Stomach smooth muscle (tissue), 2 donors: ENCODE measurements at regions not wholly inside any gene's neighbourhood (a gene's known extent, or its start where the extent isn't known, plus 50 kb on each side); places are given as distances from the start of the nearest gene placed in this dataset.

ENCODE experiments used
- H3K27ac ChIP-seq: one replicate; pipeline ENCODE4 v1.7.0; 2013; ENCODE audit warnings: mild to moderate bottlenecking, low read length, inconsistent platforms
- H3K27me3 ChIP-seq, 2 donors: one replicate each; pipeline ENCODE4 v1.7.0; 2013; ENCODE audit warnings: low read length in 2 of 2; ENCODE audit not compliant: insufficient read depth in 2 of 2, control insufficient read depth in 1 of 2
- H3K36me3 ChIP-seq, 2 donors: one replicate each; pipeline ENCODE4 v1.7.0; 2013; ENCODE audit warnings: low read length in 2 of 2; ENCODE audit not compliant: control insufficient read depth in 2 of 2, insufficient read depth in 2 of 2
- H3K4me1 ChIP-seq: one replicate; pipeline ENCODE4 v1.7.0; 2013; ENCODE audit warnings: low read length; ENCODE audit not compliant: control insufficient read depth, insufficient read depth
- H3K4me3 ChIP-seq, 2 donors: one replicate each; pipeline ENCODE4 v1.7.0; 2013; ENCODE audit warnings: low read length in 2 of 2
- H3K9ac ChIP-seq, 2 donors: one replicate each; pipeline ENCODE4 v1.7.0; 2013; ENCODE audit warnings: low read length in 2 of 2, mild to moderate bottlenecking in 1 of 2
- H3K9me3 ChIP-seq, 2 donors: one replicate each; pipeline ENCODE4 v1.7.0; 2013; ENCODE audit warnings: low read length in 2 of 2; ENCODE audit not compliant: control insufficient read depth in 2 of 2
- donor health status: healthy.
- donor health status: Pancreatic carcinoma.

GRCh38 chr12:77682488-77682887 lies 148.2 kb upstream of the NAV3 start:
- no peak overlapping the region for H3K9ac ChIP-seq
- H3K9me3 ChIP-seq, result no peaks in the 10 kb centered on the region
- no peaks in the 10 kb centered on the region for H3K27me3 ChIP-seq
- no peak overlapping the region for H3K27ac ChIP-seq
- no peak overlapping the region for H3K4me3 ChIP-seq
- H3K36me3 ChIP-seq, result no peaks in the 10 kb centered on the region
- no peaks in the 10 kb centered on the region for H3K4me1 ChIP-seq

GRCh38 chr12:77681726-77682125 lies 149.0 kb upstream of the NAV3 start:
- no peak overlapping the region for H3K27ac ChIP-seq
- H3K27me3 ChIP-seq, result no peaks in the 10 kb centered on the region
- no peaks in the 10 kb centered on the region for H3K4me1 ChIP-seq
- no peaks in the 10 kb centered on the region for H3K36me3 ChIP-seq
- no peak overlapping the region for H3K4me3 ChIP-seq
- no peaks in the 10 kb centered on the region for H3K9me3 ChIP-seq
- no peak overlapping the region for H3K9ac ChIP-seq

DNA sequence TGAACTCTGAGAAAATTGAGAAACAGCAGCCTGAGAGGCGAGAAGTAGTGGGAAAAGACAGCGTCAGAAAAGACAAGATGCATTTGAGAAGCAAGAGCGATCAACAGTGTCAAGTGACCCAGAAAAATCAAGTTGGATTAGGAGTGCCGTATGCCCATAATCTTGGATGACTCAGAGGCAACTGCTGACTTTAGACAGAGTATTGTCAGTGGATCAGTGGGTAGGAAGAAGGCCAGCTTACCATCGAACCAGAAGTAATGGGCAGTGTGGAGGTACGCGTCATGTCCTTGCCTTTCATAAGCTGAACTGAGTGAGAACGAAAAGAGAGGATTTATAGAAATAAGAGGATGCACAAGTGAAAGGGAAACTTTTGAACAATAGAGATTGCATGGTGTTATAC lies 151.0 kb upstream of the NAV3 start:
- no peaks in the 10 kb centered on the region for H3K9me3 ChIP-seq
- H3K4me1 ChIP-seq, result no peaks in the 10 kb centered on the region
- H3K36me3 ChIP-seq, result no peaks in the 10 kb centered on the region
- no peaks in the 10 kb centered on the region for H3K27me3 ChIP-seq
- H3K9ac ChIP-seq, result no peak overlapping the region
- no peak overlapping the region for H3K4me3 ChIP-seq
- no peak overlapping the region for H3K27ac ChIP-seq

DNA sequence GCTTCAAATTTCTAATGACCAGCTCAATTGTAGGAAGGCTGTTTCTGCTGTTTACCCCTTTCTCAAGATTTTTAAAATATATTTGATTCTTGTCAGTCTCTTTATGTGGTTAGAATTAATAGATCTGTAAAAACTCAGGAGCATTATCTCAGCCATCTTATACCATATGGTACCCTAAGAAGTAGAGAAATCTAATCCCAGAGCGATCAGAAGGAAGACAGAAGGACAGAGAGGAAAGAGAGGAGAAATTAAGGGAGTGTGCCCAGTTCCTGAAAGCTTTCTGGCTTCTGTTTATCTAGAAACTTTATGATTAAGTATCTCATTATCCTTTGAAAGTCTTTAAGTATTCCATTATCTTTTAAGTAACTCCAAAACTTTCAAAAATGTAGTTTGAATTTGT lies 152.1 kb upstream of the NAV3 start:
- H3K27ac ChIP-seq, result no peak overlapping the region
- H3K36me3 ChIP-seq, result no peaks in the 10 kb centered on the region
- no peaks in the 10 kb centered on the region for H3K9me3 ChIP-seq
- no peak overlapping the region for H3K9ac ChIP-seq
- H3K4me1 ChIP-seq, result no peaks in the 10 kb centered on the region
- H3K4me3 ChIP-seq, result no peak overlapping the region
- no peaks in the 10 kb centered on the region for H3K27me3 ChIP-seq

- Histone ChIP-seq H3K27me3 (no peaks in the 10 kb centered on the region), H3K9me3 (no peaks in the 10 kb centered on the region)
Measured at GRCh38 chr12:77667101-77667500, 163.6 kb upstream of the NAV3 start.

GRCh38 chr12:77648716-77649115 lies 182.0 kb upstream of the NAV3 start:
- no peaks in the 10 kb centered on the region for H3K4me1 ChIP-seq
- H3K9me3 ChIP-seq, result no peaks in the 10 kb centered on the region
- no peak overlapping the region for H3K9ac ChIP-seq
- H3K27ac ChIP-seq, result no peak overlapping the region
- no peaks in the 10 kb centered on the region for H3K27me3 ChIP-seq
- no peak overlapping the region for H3K4me3 ChIP-seq
- no peaks in the 10 kb centered on the region for H3K36me3 ChIP-seq

More at GRCh38 chr12:77667101-77667500, 163.6 kb upstream of the NAV3 start:
- H3K36me3 ChIP-seq, result no peaks in the 10 kb centered on the region
- H3K27ac ChIP-seq, result no peak overlapping the region
- H3K4me3 ChIP-seq, result no peak overlapping the region
- no peaks in the 10 kb centered on the region for H3K4me1 ChIP-seq
- H3K9ac ChIP-seq, result no peak overlapping the region

- H3K27ac ChIP-seq, result no peak overlapping the region
- H3K9ac ChIP-seq, result no peak overlapping the region
- no peaks in the 10 kb centered on the region for H3K27me3 ChIP-seq
- H3K4me3 ChIP-seq, result no peak overlapping the region
- no peaks in the 10 kb centered on the region for H3K36me3 ChIP-seq
- H3K9me3 ChIP-seq, result no peaks in the 10 kb centered on the region
- H3K4me1 ChIP-seq, result no peaks in the 10 kb centered on the region
Measured at GRCh38 chr12:77645966-77646598, 184.6 kb upstream of the NAV3 start.

DNA sequence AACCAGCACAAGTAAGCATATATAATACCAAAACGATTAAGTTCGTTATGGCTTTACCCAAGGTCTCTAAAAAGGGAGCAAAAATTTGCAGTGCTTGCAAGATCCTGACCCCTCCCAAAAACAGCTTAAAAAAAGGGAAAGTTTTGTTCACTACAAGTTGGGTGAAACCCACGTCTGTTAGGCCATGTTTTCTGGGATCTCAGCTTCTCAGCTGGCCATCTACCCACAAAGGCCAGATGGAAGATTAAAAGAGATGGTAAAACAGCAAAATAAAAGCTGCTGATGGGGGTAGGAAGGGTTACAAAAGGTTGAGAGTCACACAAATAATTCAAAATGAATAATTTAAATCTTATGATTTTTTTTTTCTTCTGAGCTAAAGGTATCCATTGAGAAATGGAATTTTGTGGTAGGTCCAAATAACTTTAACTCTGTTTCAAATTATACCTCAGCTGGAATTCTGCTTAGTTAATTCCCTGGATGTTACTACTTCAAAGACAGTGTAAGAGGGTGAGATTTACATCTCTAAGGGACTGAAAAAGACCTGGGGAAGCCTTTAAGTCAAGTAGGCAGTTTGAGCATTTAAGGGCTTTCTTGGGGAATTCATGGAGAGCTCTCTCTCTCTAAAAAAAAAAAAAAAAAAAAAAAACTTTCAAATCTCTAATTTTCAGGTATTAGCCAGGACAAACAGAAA lies 185.6 kb upstream of the NAV3 start:
- H3K4me1 ChIP-seq, result no peaks in the 10 kb centered on the region
- H3K36me3 ChIP-seq, result no peaks in the 10 kb centered on the region
- H3K27me3 ChIP-seq, result no peaks in the 10 kb centered on the region
- H3K27ac ChIP-seq, result no peak overlapping the region
- H3K4me3 ChIP-seq, result no peak overlapping the region
- no peak overlapping the region for H3K9ac ChIP-seq
- H3K9me3 ChIP-seq, result no peaks in the 10 kb centered on the region

DNA sequence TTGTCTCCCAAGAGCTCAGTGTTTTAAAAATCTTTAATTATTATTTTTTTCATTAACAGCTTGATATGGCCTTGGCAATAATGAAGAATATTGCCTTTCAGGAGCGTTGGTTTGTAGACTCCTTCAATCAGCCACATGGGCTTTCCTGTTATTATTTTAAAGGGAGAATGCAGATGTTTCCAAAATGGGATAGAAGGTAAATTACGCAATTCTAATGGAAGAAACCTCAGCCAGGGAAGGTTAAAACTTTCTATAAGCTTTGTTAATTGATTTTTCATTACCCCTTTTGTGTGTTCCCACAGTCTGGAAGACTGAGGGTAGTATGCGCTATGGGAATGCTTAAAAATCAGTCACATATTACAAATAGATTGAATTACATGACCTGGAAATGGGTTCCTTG lies 188.4 kb upstream of the NAV3 start:
- no peak overlapping the region for H3K4me3 ChIP-seq
- no peaks in the 10 kb centered on the region for H3K4me1 ChIP-seq
- H3K9me3 ChIP-seq, result no peaks in the 10 kb centered on the region
- H3K36me3 ChIP-seq, result no peaks in the 10 kb centered on the region
- no peak overlapping the region for H3K9ac ChIP-seq
- H3K27ac ChIP-seq, result no peak overlapping the region
- H3K27me3 ChIP-seq, result no peaks in the 10 kb centered on the region

DNA sequence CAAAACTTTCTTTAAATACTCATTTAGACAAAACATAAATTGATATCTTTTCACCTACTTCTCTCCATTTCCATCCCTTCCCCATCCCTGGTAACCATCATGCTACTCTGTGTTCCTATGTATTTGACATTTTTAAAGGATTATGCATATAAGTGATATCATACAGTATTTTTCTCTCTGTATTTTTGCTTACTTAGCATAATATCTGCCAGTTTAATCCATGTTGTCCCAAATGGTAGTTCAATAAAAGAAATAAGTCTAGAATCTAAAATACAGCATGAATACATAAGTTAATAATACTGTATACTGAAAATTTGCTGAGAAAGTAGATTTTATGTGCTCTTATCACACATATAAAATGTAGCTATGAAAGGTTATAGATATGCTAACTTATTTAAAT lies 190.3 kb upstream of the NAV3 start:
- Histone ChIP-seq H3K4me3 (no peak overlapping the region), H3K9me3 (no peaks in the 10 kb centered on the region), H3K36me3 (no peaks in the 10 kb centered on the region), H3K9ac (no peak overlapping the region), H3K27ac (no peak overlapping the region), H3K4me1 (no peaks in the 10 kb centered on the region), H3K27me3 (no peaks in the 10 kb centered on the region)

GRCh38 chr12:77630790-77631445 lies 199.8 kb upstream of the NAV3 start:
- H3K9me3 ChIP-seq, result no peaks in the 10 kb centered on the region
- no peaks in the 10 kb centered on the region for H3K36me3 ChIP-seq
- no peak overlapping the region for H3K9ac ChIP-seq
- no peaks in the 10 kb centered on the region for H3K27me3 ChIP-seq
- H3K4me1 ChIP-seq, result no peaks in the 10 kb centered on the region
- H3K27ac ChIP-seq, result no peak overlapping the region
- H3K4me3 ChIP-seq, result no peak overlapping the region
